ENCODE measurements at regions not wholly inside any gene's neighbourhood (a gene's known extent, or its start where the extent isn't known, plus 50 kb on each side); places are given as distances from the start of the nearest gene placed in this dataset.
A peak's percentile ranks its signal among the peaks of the same experiment; 100 is the strongest.
"Not testable (repeated sequence)": the region's sequence is repeated elsewhere in the genome, so short reads cannot be mapped to it uniquely, and the experiment has no call there.

DNA sequence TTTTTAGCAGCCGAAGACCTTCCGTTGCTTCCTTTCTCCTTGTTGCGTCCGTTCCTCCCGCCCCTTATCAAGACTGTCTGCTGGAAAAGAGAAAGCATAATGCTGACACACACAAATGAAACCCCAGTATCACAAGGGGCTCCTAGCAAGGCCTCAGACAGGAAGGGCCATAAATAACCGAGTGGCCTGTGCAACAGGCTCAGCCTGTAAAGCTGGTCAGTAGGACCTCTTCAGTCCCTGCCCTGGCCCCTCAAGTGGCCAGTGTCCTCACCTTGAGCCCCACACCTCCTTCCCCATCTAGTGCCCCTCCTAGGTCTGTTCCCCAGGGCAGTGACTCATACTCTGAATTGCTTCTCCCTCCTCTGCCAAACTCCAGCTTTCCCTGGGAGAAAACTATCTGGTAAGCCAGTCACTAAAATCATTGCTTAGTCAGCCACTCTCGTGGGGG lies 174.6 kb upstream of the IL12B start:
- no peak for DNase-seq

DNA sequence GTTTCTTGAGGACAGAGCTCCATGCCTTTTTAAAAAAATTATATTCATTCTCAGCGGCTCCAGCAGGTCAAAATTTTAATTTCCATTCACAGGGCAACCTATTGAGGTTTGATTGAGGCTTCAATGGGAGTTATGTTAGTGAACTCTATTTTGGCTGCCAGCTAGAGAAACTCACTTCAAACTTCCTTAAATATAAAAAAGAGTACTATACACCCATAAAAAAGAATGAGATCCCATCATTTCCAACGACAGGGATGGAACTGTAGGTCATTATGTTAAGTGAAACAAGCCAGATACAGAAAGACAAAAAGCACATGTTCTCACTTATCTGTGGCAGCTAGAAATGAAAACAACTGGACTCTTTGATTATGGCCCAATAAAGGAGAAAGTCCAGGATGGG lies 176.8 kb upstream of the IL12B start:
- DNase-seq = no peak

DNA sequence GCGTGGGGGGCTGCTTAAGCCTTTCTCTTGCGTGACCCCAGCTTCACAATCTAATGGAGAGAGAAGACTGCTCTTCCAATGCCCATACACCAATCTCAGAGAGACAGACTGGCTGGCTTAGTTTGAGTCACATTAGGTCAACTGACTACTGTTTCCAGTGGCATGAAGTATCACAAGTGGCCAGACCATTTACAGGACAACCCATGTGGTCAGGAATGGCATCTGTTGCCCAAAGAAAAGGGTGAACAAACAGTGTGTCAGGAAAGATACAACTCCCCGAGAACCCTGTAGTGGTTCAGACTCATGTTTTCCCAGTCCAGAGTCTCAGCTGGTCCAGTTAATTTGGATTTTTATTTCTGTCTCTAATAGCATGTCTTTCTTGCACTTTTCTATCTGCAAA lies 177.4 kb upstream of the IL12B start:
- no peak for DNase-seq

DNA sequence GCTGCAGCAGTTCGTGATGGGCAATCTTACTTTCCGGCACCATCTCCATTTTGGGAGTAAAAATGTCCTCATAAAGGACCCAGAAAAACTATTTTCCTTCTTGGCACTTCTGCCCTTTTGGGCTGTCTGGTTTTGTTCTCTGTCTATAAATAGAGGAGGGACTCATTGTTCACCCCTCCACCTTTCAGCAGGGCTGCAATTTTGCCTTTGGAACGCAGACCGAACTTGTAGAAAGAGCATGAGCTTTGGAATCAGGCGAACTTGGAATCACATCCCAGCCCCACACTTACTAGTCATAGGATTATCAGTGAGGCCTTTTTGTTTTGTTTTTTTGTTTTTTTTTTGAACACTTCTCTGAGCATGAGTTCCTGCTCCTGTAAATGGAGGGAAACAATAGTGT lies 178.1 kb upstream of the IL12B start:
- no peak for DNase-seq

DNA sequence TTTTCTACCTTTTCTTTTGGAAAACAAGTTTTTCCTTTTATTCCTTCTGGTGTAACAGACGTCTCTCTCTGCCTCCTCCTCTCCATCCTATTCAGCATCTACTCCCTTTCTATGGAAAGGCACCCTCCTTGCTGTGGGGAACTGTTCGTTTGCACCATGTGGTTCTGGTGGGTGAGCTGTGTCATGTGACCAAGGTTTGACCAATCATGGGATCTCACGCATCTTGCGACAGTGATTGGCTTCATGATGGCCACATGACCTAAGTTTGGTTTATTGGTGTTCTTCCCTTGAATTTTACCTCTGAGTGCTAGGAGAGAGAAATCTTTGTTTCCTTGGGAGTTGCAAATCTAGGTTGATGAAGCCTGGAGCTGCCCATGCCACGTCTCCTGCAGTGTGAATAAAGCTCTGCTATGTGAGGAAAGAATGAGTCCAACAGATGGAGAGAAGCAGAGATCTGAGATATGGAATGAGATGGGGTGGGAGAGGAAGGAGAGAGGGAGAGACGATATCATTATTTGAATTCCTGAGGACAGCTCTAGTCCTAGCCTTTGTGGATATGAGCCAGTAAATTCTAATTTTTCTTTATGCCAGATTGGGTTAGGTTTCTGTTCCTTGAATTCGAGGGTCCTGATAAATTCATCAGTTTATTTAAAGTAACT lies 178.8 kb upstream of the IL12B start:
- DNase-seq = no peak

DNA sequence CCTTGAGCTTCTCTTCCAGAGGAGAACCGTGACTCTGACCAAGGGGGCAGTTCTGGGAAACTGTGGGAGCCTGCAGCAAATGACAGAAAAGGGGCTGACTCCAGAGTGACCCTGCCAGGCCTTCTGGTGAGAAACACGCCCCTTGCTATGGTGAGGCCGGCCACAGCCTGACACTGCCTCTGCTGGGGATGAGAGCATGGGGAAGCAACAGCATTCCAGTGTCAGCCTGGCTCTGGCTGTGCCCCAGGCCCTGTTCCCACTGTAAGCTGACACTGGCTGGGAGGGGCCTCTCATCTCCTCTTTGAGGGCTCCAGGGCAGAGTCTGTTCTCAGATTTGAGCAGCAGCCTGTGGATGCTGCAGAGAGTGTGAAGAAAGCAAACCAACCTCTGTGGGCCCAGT lies 180.0 kb upstream of the IL12B start:
- no peak for DNase-seq

DNA sequence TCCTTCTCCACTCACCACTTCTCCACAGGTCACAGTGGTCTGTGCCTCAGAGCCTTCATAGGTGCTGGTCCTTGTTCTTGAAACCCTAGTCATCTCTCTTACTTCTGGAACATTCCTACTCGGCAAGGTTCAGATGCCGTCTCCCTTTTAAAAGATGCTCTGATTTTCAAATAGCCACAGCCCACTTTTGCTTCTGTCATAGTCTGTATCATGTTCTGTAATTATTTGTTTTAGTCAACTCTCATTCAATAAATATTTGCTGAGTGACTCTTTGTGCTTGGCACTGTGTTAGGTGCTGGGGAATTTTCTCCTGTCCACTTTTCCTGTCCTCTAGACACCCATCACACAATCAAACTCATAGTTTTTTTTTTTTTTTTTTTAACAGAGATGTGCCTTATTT lies 181.3 kb upstream of the IL12B start:
- no peak for DNase-seq

DNA sequence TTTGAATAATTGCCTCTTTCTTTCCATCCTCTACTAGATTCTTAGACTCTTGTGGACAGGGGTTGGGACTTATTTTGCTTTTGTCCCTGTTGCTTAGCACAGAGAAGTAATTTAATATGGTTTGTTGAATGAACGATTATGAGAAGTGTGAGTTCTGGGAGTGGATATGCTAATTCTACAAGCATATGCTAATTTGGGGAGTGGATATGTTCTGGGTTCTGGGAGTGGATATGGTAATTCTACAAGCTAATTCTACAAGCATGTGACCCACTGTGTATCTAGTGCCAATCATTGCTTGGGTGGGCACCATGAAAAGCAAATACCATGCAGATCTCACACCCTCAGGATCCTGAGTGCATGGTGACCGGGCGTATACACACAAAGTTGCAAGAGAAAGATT lies 181.8 kb upstream of the IL12B start:
- no peak for DNase-seq

DNA sequence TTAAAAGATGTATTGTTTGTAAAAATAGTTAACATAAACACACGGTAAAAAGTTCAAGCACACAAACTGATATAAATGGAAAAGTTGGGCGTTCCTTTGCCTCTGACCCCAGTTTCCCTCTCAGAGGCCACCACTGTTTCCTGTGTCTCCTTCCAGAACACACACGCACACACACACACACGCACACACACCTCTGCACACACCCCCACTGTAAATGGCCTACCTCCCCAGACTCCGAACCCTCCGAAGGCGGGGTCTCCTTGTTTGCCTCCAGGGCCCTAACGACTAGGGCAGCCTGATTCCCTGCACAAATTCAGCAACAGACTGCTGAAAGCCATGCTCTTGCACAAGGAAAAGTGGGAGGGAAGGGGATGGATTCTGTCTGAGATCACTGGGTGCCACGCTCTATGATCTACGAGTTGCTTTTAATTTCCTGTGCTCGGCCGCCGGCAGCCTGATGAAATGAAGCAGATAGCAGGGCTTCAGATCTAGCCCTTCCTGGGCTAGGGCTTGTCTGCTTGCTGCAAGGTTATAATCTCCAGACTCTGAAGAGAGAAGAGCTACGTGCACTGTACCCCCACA lies 184.0 kb upstream of the IL12B start:
- DNase-seq = no peak

DNA sequence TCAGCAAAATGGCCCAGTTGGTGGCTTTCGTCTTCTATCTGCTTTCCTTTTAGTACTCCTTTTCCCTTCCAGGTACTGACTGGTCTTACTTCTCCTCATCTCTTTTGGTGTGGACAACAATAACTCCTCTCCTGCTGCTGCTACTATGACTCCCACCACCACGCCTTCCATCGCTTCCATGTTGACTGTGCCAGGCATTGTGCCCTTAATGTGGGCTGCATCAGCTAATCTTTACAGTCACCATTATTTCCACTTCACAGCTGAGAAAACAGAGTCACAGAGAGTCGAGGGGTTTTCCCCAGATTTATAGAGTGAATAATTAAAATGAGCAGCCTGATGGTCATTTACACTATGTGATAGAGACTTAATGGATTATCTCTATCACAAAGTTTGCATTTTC lies 184.9 kb upstream of the IL12B start:
- no peak for DNase-seq

DNA sequence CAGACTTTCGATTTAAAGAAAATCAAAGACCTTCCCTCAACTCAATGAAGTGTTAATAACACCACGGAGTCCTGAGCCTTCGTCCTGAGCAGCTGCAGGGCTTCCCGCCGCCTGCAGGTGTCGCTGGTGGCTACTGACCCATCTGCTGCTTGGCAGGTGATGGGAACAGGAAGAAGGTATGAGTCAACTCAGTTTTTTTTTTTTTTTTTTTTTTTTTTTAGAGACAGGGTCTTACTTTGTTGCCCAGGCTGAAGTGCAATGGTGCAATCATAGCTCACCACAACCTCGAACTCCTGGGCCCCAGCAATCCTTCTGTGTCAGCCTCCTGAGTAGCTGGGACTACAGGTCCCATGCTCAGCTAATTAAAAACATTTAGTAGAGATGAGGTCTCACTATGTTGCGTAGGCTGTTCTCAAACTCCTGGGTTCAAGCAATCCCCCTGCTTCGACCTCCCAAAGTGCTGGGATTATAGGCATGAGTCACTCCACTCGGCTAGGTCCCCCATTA lies 185.7 kb upstream of the IL12B start:
- peak; percentile 46 for DNase-seq

DNA sequence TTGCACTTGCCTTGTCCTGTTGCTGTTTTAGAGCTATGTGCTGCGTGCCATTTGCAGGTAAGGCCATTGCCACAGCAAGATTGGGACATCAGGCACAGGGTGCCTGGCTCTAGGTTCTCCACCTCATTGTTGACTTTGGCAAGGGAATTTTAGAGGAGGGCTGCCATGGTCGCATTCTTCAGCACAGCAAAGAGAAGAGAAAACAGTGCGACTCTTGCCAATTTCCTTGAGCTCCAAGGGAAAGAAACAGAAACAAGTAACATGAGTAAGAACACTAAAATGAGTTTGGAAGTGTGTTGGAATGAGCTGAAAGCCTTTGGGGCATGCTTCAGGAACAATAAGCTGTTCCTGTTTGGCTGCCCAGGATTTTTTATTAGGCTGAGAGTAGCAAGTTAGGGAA lies 188.1 kb upstream of the IL12B start:
- DNase-seq = no peak

DNA sequence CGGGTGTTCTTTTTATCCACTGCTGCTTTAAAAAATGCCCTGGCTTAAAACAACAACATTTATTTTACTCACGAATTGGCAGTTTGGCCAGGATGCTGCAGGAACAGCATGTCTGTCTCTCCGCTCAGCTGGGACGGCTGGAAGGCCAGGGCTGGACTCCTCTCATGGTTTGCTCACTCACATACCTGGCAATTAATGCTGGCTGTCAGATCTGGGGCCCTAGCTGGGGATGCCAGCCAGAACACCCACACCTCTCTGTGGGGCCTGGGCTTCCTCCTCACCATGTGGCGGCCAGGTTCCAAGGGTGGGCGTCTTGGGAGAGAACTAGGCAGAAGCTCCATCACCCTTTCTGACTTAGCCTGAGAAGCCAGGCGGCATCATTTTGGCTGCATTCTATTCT lies 189.1 kb upstream of the IL12B start:
- no peak for DNase-seq

DNA sequence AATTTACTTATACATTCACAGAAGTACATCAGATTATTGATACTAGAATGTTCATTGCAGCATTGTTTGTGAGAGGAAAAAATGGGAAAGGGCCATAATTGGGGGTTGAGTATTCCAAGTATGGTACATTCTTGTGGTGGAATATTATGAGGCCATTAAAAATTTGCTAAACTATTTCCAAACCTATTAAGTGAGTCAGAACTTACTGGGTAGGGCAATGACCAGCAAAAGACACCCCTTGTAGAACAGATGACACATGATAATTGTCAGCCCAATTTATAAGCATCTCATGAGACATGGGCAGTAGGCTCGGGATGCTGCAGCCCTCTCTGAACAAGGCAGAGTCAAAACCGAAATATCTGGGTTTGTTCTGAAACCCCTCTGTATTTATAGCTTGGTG lies 192.6 kb upstream of the IL12B start:
- no peak for DNase-seq

DNA sequence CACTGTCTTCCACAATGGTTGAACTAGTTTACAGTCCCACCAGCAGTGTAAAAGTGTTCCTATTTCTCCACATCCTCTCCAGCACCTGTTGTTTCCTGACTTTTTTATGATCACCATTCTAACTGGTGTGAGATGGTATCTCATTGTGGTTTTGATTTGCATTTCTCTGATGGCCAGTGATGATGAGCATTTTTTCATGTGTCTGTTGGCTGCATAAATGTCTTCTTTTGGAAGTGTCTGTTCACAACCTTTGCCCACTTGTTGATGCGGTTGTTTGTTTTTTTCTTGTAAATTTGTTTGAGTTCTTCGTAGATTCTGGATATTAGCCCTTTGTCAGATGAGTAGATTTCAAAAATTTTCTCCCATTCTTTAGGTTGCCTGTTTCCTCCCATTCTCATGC lies 194.0 kb upstream of the IL12B start:
- not testable (repeated sequence) for DNase-seq

DNA sequence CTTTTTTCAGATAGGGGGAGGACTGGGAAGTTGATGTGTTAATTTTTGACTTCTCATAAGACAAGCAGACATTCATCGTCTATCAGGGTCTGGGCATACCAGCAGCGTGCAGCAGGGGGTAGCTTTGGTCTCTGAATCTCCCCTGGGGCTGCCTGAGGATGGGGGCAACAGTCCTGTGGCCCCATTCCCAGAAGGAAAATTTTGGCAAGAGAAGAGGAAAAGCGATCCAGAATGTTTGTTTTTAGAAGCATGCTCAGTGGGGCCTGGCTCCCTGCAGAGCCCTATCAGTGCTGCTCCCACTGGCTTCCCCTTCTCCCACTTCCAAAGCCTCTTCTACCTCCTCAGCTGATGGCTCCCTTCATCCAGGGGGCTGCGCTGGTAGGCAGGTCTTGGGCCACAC lies 194.8 kb upstream of the IL12B start:
- DNase-seq = no peak

DNA sequence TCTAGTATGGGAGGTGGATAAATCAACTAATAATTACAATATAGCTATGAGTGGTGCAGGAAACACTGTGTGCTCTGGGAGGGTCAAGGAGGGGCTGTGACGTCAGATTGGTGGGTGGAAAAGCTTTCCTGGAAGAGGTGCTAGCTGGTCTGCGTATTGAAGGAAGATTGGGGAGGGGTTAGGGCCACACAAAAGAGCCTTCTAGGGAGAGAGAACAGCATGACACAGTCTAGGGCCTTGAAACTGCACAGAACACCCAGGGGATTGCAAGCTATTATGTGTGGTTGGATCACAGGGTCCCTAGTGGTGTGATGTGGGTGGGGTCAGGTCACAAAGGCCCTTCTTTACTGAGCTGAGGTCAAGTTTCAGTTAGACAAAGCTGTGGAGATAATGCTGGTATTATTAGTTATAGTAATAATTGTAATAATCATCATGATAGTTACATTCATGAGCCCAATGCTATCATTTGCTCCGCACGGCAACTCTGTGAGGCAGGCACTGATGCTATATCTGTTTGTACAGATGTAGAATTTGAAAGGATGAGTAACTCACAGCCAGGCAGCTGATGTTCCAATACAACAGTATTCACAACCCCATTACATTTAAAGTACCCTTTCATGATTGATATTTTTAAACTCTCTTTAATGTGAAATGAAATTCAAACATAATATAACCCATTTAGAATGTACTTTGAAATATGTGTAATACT lies 197.4 kb upstream of the IL12B start:
- DNase-seq = no peak

DNA sequence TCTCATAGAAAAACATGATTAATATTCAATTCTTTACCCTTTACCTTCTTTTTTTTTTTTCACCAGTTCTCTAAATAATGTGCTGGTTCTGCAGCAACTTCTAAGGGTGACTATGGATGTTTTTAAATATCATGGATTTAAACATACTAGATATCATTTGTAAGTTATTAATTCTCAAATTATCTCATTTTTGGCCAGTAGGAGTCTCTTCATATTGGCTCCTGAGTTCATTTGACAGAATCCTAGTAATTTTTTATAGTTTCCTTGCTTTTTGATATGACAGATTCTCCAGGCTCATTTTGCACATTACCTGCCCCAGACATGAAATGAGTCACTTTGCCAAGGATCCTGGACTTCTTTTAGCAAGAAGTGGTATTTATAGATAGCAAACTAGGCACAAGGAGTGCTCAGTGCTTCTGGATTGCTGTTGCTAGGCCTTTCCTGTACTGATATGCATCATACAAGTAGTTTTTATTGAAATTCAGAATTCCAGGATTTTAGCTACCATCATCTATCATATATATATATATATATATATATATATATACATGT lies 201.3 kb upstream of the IL12B start:
- DNase-seq = no peak

DNA sequence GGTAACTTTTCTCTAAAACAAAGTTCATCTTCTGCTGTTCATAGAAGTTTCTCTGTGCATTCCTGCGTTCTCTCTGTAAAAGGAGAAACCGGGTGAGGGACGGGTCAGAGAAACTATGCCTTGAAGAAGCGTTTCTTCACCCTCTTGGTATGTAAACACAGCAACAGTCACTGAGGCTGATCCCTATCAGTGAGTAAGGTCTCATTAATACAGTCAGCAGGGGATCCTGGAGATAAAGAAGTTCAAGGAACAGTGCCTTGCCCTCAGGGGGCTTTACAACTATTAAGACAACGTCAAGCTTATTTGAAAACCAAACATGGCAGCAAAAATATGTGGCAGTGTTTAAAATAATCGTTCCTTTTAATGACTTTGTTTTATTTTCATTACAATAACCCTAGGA lies 202.9 kb upstream of the IL12B start:
- DNase-seq = no peak

DNA sequence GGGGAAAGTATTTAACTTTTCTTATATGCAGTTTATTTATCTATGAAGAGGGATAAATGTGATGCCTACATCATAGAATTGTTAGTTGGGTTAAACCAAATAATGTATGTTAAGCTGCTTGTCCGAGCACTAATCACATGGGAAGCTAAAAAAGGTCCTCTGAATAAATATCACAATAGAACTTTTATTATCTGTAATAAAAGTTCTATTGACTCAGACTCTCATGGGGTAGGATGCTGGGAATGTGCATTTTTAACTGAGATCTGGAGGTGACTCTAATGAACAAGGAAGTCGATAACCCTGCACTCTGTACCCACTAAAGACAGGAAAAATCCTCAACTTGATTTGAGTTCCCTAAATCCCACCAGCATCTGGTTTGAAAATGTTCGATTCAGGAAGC lies 205.9 kb upstream of the IL12B start:
- DNase-seq = no peak

DNA sequence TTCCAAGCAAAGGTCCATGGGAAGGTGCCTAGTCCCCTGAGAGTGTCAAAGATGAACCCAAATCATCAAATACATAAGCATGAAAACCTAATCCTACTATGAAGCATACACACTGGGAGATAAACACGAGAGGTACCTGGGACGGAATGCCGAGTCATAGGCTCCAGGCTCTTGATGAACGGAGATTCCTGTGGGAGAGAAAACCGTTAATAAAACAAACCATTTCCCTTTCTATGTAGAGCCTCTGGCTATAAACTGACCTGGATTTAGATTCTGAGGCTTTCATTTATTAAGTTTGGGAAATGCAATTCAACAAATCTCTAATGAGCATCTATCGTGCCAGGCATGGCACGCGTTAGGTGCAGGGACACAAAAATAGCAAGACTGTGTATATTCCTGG lies 206.4 kb upstream of the IL12B start:
- DNase-seq = no peak

DNA sequence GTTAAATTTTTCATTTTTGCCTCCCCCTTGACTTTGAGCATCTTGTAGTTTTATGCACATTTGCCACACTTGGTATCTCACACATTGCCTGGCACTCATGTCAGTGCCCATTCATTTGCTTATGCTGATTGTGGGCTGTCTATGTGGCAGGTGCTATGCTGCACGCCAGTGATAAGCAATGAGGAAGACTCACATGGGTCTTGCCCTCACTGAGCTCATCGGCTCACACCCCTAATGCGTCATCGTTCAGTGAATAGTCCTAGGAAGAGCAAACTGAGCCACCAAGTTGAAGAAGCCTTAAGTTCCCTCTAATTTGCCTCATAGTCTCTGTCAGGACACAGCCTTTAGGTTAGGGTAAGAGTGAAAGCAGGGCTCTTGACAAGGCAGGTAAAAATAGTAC lies 209.4 kb upstream of the IL12B start:
- no peak for DNase-seq

DNA sequence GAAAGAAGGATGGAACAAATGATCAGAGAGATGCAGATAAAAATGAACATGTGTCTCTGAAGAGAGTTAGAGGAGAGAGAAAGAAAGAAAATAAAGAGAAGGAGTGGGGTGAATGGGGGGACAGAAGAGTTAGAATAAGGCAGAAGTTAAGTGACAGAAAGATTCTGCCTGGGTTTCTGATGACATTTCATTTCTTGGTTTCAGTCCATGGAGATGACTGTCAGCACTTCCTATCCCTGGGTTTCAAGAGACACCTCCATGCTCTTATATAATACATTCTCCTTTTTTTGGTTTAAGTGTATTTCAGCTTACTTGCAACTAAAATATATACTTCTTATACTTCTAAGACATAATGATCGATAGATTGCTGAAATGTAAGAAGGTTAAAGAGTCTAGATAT lies 213.0 kb upstream of the IL12B start:
- no peak for DNase-seq

DNA sequence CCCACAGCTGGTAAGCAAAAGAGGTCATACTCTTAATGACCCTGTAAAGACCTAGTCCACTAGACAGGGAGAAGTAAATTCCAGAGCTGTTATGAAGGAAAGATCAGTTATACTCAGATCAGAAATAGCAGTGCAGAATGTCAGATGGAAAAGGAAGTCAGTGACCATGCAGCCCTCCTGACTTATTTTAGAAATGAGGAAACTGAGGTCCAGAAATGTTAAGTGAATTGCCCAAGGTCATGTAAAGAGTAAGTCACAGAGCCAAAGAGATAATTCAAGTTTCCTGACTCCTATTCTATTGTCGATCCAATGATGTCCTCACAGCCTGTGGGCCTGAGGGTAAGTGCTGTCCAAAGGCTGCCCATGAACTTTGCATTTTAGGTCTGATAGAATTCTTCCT lies 214.9 kb upstream of the IL12B start:
- no peak for DNase-seq

All from activated CD4-positive, alpha-beta T cell treated with anti-CD3 and anti-CD28 coated beads, Interleukin-2, amount 50 U/mL, for 1 hour (primary cell).